ENCODE measurements at regions not wholly inside any gene's neighbourhood (a gene's known extent, or its start where the extent isn't known, plus 50 kb on each side); places are given as distances from the start of the nearest gene placed in this dataset.

- no peak for DNase-seq (ENCODE audit: low read depth in 3 of 3)
These were observed 50.3 kb upstream of the CXCL12 start for GRCh38 chr10:44435196-44435595.

- no peak for DNase-seq (ENCODE audit: low read depth in 3 of 3)
These were observed 51.3 kb upstream of the CXCL12 start for GRCh38 chr10:44436240-44436639.

DNA sequence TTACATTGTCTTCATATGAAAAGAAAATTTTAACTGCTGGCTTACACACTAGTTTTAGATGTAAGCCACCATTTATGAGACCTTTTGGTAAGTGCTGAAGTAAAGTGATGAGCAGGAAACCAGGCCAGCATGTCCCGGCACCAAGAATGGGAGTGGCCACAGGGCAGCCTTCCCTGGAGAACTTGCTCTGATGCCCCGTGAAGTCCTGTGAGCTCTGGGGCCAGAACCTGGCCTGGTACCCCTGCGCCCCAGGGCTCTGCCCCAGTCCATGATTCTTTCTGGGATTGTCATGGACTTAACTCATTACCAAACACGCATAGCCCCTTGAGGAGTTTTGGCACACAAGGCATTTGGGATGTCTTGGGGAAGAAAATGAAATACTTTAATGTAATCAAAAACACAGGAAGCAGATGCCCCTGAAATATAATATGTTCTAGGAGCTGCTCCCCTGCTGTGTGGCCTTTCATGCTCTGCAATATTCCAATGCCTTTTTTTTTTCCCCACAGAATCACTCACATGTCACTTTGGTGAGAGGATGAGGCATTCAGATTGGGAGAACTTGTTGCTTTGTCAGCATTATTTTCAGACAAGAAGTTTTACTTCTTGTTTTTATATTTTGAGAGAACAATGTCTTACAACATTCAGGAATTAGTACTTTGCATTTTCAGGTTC, 53.1 kb upstream of the CXCL12 start:
- DNase-seq (ENCODE audit: low read depth in 3 of 3): no peak

- no peak for DNase-seq (ENCODE audit: low read depth in 3 of 3)
These were observed 54.5 kb upstream of the CXCL12 start for GRCh38 chr10:44439239-44439957.

DNA sequence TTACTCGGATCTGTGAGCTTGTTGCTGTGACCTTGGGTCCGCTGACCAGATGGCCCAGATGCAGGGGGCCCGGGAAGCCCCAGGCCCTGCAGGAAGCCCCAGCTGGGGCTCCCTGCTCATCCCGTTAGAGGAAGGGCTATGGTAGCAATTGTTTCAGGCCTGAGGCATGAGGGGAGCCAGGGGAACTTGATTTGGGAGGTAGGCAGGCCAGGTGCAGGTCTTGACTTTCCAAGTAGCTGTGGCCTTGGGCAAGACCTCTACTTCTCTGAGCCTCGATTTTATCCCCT, 55.0 kb upstream of the CXCL12 start:
- DNase-seq (ENCODE audit: low read depth in 3 of 3): no peak

DNA sequence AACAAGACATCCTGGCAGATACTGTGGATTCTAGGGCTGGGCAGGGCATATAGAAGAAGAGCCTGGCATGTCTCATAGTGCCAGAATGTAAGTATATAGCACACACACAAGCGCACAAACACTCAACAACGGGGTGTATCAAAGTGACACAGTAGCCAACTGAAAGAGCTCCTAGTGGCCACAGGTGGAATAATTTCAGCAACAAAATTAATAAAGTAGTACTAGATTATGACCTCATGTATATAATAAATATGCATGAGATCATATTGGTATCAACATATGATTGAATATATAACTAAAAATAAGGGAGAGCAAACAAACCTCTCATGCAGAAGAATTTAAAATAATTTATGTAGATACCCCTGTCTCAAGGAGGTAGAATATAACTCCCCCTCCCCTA, 72.4 kb upstream of the CXCL12 start:
- no peak for DNase-seq (ENCODE audit: low read depth in 3 of 3)

DNA sequence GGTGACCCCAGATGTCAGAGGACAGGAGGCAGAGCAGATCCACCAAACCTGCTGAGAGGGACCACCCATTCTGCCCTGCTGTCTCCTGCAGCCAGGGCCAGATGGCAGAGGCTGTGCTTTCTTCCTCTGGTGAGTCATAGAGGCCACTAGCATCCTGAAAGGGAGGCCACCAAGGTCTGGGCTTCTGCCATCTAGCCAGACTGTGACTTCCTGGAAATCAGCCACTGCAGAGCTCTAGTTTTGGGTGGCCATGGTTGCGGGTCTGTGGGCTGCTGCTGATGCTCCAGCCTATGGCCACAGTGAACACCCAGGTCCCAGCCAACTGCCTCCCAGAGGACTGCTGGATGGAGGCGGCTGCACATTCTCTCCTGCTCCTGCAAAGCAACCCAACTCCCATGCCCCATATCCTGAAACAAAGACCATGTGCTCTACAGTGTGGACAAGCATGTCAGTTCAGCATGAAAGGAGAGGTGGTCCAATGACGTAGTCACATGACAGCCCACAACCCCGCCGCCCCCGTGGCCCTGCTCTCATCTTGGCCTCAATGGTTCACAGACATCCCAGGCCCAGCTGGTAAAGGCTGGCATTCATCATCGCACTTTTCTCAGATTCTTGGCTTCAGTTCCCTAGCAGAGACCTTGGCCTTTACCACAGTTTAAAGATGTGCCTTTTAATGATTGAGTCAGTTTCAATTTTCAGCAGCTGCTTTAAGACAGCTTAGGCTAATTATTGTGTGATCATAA, 73.9 kb upstream of the CXCL12 start:
- no peak for DNase-seq (ENCODE audit: low read depth in 3 of 3)

DNA sequence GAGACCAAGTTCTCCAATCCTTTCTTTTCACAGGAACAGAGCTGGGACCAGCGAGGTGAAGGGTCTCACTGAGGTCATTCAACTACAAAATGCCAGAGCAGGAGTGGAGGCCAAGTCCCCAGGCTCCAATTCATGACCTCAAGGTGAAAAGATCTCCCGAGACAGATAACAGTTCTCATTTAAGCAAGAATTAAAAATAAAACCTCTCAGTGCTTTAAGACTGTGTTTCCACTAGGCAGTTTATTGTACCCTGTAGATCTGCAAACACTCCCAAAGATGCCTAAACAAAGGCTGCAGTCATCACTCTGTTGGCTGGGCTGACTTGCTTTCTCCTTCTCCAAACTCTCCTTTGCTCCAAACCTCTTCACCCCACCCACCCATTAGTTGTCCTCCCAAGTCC, 74.8 kb upstream of the CXCL12 start:
- DNase-seq (ENCODE audit: low read depth in 3 of 3): no peak

GRCh38 chr10:44460416-44460815, 75.5 kb upstream of the CXCL12 start:
- no peak for DNase-seq (ENCODE audit: low read depth in 3 of 3)

GRCh38 chr10:44462338-44462914, 77.5 kb upstream of the CXCL12 start:
- no peak for DNase-seq (ENCODE audit: low read depth in 3 of 3)

- no peak for DNase-seq (ENCODE audit: low read depth in 3 of 3)
These were observed 78.7 kb upstream of the CXCL12 start for GRCh38 chr10:44463511-44464121.

- no peak for DNase-seq (ENCODE audit: low read depth in 3 of 3)
These were observed 79.6 kb upstream of the CXCL12 start for GRCh38 chr10:44464503-44464902.

GRCh38 chr10:44465401-44466115, 80.7 kb upstream of the CXCL12 start:
- no peak for DNase-seq (ENCODE audit: low read depth in 3 of 3)

DNA sequence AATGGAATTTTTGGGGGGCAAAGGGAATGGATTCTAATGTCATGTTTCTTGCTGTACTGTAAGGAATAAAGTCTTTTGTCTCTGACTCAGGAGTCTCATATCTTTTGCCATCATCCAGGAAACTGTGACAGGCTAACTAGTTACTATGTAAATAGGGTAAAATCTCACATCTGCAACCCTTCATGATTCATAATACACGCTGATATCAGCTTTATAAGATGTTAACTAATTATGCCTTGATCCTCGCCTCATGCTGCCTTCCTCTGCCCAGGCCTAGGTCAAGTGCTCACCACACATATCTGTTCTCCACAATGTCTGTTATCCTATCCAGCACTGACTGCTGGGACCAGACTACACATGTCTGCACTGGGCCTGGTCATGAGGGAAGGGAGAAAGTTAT, 81.3 kb upstream of the CXCL12 start:
- DNase-seq (ENCODE audit: low read depth in 3 of 3): no peak

- DNase-seq (ENCODE audit: low read depth in 3 of 3): no peak
These were observed 82.2 kb upstream of the CXCL12 start for GRCh38 chr10:44467090-44467489.

GRCh38 chr10:44467900-44468299, 83.0 kb upstream of the CXCL12 start:
- DNase-seq (ENCODE audit: low read depth in 3 of 3): no peak

DNA sequence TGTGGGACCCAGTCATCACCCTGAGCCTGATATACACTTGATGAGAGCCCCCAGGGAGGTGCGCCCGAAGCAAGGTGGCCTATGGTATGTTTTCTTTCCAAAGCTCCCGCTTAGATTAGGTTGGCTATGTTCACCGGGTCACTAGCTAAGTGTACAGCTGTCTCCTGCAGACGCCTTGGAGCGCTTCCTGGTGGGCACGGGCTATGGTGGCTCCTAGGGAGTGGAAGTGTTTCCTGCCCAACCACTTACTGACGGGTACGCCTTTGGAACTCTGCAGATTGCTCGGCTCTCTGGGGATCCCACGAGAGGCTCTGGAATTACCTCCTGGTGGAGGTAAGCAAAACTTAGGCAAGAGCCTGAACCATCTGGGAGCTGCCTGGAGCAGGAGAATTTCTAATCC, 83.6 kb upstream of the CXCL12 start:
- DNase-seq (ENCODE audit: low read depth in 3 of 3): no peak

DNA sequence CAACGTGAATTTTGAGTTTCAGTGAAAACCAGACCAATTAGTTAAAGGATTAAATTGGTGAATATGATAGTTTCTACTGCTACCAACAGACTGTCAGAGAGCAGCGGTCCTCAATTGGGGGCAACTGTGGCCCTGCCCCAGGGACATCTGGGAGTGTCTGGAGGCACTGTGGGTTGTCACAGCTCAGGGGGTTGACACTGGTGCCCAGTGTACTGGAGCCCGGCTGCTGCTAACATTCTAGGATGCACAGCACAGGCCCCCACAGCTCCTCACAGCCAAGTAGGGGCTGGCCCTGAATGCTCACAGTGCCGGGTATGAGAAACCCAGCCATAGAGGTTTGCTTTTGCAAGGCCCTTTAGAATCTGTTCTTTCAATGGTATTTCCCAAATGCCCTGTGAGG, 84.1 kb upstream of the CXCL12 start:
- no peak for DNase-seq (ENCODE audit: low read depth in 3 of 3)

- DNase-seq (ENCODE audit: low read depth in 3 of 3): no peak
These were observed 85.9 kb upstream of the CXCL12 start for GRCh38 chr10:44470784-44471183.

DNA sequence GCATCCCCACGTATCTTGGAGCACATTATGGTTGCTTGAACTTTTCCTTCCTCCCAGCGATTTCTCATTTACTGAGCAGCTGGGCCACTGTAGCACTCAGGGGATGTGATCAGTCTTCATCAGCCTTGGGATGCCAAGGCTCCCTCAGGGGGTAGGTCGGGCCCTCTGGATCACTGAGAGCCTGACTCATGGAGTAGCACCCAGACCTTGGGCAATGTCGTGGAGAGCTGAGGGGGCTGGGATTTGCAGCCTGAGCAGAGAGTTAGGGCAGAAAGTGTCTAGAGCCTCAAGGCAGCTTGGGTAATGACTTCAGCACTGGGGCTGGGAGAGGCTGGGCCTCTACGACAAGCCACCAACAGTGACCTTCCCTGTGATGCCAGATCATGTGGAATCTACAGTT, 86.5 kb upstream of the CXCL12 start:
- no peak for DNase-seq (ENCODE audit: low read depth in 3 of 3)

DNA sequence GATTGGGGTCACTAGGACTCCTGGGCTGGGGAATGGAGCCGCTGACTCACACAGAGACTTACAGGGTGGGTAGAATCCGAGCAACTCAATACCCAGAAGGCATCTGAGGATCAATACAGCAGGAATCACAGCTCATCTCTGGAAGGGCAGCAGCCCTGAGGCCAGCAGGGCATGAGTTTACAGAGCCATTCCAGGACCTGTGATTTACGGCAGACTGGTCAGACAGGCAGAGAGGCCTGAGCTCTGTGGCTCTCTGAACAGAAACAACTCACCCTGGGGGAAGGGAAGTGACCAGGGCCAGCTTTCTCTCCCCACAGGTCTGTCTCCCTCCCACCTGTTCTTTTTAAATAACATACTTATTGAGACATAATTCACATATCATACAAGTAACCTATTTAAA, 88.2 kb upstream of the CXCL12 start:
- DNase-seq (ENCODE audit: low read depth in 3 of 3): no peak
